ENCODE measurements at regions not wholly inside any gene's neighbourhood (a gene's known extent, or its start where the extent isn't known, plus 50 kb on each side); places are given as distances from the start of the nearest gene placed in this dataset.

DNA sequence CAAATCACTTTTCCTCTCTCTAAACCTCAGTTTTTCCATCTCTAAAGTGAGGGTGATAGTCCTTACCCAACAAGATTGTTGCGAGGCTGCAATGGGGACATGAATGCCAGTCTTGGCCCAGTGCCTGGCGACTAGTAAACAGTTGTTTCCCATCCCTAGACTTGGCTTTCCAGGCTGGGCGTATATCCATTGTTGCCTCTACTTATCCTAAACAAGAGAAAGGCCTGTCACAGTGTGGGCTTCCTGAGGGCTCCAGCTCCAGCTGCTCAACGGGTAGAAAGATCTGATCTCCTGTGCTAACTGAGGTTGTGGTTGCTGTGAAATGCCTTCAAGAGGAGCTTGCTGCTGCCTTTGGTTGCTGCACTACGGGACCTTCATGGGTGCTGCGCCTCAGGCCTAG, 142.0 kb downstream of the NSG2 start:
- TF ChIP-seq, protein P1, sequence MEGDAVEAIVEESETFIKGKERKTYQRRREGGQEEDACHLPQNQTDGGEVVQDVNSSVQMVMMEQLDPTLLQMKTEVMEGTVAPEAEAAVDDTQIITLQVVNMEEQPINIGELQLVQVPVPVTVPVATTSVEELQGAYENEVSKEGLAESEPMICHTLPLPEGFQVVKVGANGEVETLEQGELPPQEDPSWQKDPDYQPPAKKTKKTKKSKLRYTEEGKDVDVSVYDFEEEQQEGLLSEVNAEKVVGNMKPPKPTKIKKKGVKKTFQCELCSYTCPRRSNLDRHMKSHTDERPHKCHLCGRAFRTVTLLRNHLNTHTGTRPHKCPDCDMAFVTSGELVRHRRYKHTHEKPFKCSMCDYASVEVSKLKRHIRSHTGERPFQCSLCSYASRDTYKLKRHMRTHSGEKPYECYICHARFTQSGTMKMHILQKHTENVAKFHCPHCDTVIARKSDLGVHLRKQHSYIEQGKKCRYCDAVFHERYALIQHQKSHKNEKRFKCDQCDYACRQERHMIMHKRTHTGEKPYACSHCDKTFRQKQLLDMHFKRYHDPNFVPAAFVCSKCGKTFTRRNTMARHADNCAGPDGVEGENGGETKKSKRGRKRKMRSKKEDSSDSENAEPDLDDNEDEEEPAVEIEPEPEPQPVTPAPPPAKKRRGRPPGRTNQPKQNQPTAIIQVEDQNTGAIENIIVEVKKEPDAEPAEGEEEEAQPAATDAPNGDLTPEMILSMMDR (IDR thresholded peaks at IDR 0.05) = no peak
- TF ChIP-seq POLR2A (IDR thresholded peaks at IDR 0.05) = no peak
- no peak for TF ChIP-seq EP300 (IDR thresholded peaks at IDR 0.05)

Measured in tibial nerve (tissue), 4 donors.